Heart left ventricle (tissue), 13 donors: ENCODE measurements at regions not wholly inside any gene's neighbourhood (a gene's known extent, or its start where the extent isn't known, plus 50 kb on each side); places are given as distances from the start of the nearest gene placed in this dataset.

Experiments
- POLR2A ChIP-seq, 2 donors: fragments of 450-650 bp; IDR thresholded peaks; one replicate each; pipeline ENCODE4 v1.6.1; 2017; ENCODE audit warnings: antibody characterized with exemption in 2 of 2, mild to moderate bottlenecking in 2 of 2, moderate library complexity in 2 of 2
- TF ChIP-seq, protein P1 (sequence below), 12 donors: fragments of 200-600 bp; sonication (generic) in 4 of 12; IDR thresholded peaks; one replicate each; pipeline versions ENCODE4 v1.5.0 to v1.8.0; 2018 to 2022; ENCODE audit warnings: antibody characterized with exemption in 12 of 12, mild to moderate bottlenecking in 5 of 12
- donor health status: ischemic (EF 13 %, LVEDD 7.1; RV severe dilation, severe dysfunction).
- donor health status: DM: no; HTN: yes; CAD: no.
- donor health status: DM: no; HTN: no; CAD: no.
- donor health status: ischemic (EF 25% LVEDD 6.9; RV normal size, moderate dysfunction).
- donor health status: ischemic (EF 25% LVEDD 5.7; RV mildly dilated, moderate dysfunction).
- donor health status: ischemic (EF 35%, LVEDD 5.7; RV mildly dilated, moderate dysfunction).
- donor health status: nonischemic (EF 11% LVEDD 7.7; RV severe dilation, severe dysfunction).
- donor health status: DM: yes; HTN: yes; CAD: no.
- donor health status: PGD.
- donor health status: ischemic (EF 29% LVEDD 5.4; RV normal size, mild dysfunction).
- donor health status: nonischemic (EF 23%, LVEDD 6.1; RV moderate dilation, normal function).

GRCh38 chr9:88645172-88645878, 110.3 kb downstream of the NXNL2 start:
- TF ChIP-seq, protein P1, sequence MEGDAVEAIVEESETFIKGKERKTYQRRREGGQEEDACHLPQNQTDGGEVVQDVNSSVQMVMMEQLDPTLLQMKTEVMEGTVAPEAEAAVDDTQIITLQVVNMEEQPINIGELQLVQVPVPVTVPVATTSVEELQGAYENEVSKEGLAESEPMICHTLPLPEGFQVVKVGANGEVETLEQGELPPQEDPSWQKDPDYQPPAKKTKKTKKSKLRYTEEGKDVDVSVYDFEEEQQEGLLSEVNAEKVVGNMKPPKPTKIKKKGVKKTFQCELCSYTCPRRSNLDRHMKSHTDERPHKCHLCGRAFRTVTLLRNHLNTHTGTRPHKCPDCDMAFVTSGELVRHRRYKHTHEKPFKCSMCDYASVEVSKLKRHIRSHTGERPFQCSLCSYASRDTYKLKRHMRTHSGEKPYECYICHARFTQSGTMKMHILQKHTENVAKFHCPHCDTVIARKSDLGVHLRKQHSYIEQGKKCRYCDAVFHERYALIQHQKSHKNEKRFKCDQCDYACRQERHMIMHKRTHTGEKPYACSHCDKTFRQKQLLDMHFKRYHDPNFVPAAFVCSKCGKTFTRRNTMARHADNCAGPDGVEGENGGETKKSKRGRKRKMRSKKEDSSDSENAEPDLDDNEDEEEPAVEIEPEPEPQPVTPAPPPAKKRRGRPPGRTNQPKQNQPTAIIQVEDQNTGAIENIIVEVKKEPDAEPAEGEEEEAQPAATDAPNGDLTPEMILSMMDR (IDR thresholded peaks at IDR 0.05): no peak
- TF ChIP-seq POLR2A (IDR thresholded peaks at IDR 0.05): no peak
